OCI-LY7 (cell line): ENCODE measurements at regions not wholly inside any gene's neighbourhood (a gene's known extent, or its start where the extent isn't known, plus 50 kb on each side); places are given as distances from the start of the nearest gene placed in this dataset.

Experiments
- BruUV-seq: library from RNA; stranded (reverse); fragments of 400-500 nt; replicated peaks from 2 replicates; lab custom pipeline; 2021; lab: Mats Ljungman, UMichigan
- CTCF ChIA-PET: fragments of 300-600 bp; sonication (Branson Sonifier 250); formaldehyde crosslinking; loops from one replicate; lab custom pipeline; 2022; ENCODE audit warnings: antibody characterized with exemption; ENCODE audit not compliant: unreplicated experiment; lab: Charles Lee
- POLR2A ChIA-PET: fragments of 300-600 bp; sonication (Branson Sonifier 250); formaldehyde crosslinking; loops from one replicate; lab custom pipeline; 2022; ENCODE audit warnings: antibody characterized with exemption; lab: Charles Lee
- DNase-seq: peaks from one replicate; pipeline ENCODE4 v3.0.0-alpha.2; 2015; ENCODE audit warnings: low spot score
- H2AFZ ChIP-seq: fragments of 200-600 bp; sonication (generic), shearing (Covaris generic); 2 replicates; pipeline ENCODE4 v1.6.1; 2014; ENCODE audit warnings: mild to moderate bottlenecking, antibody characterized with exemption, low read length, moderate library complexity
- H3K27ac ChIP-seq: fragments of 200-600 bp; sonication (generic); 2 replicates; pipeline ENCODE4 v1.5.1; 2014; ENCODE audit warnings: mixed run types, low read depth, mild to moderate bottlenecking, moderate library complexity, low read length, inconsistent platforms; ENCODE audit not compliant: poor library complexity, severe bottlenecking
- H3K36me3 ChIP-seq: fragments of 200-600 bp; sonication (generic); 2 replicates; pipeline ENCODE4 v1.6.1; 2014; ENCODE audit warnings: mild to moderate bottlenecking, antibody characterized with exemption, low read length, moderate library complexity, mixed read lengths; ENCODE audit not compliant: insufficient read depth
- H3K4me1 ChIP-seq: fragments of 200-600 bp; sonication (generic); 2 replicates; pipeline ENCODE4 v1.5.1; 2014; ENCODE audit warnings: mild to moderate bottlenecking, low read length; ENCODE audit not compliant: insufficient read depth, poor library complexity, severe bottlenecking
- H3K4me2 ChIP-seq: fragments of 200-600 bp; sonication (generic); 2 replicates; pipeline ENCODE4 v1.6.1; 2014; ENCODE audit warnings: mild to moderate bottlenecking, low read length
- H3K4me3 ChIP-seq: fragments of 200-600 bp; sonication (generic); 2 replicates; pipeline ENCODE4 v1.5.1; 2014; ENCODE audit warnings: mild to moderate bottlenecking, low read depth, low read length; ENCODE audit not compliant: poor library complexity, severe bottlenecking
- H3K79me2 ChIP-seq: fragments of 200-600 bp; sonication (generic); 2 replicates; pipeline ENCODE4 v1.6.1; 2016; ENCODE audit warnings: low read depth, mild to moderate bottlenecking, low read length, moderate library complexity, mixed read lengths; ENCODE audit not compliant: insufficient read depth
- H3K9me2 ChIP-seq: fragments of 200-600 bp; sonication (generic); 2 replicates; pipeline ENCODE4 v1.6.1; 2016; ENCODE audit warnings: mild to moderate bottlenecking, low read length, mixed read lengths; ENCODE audit not compliant: insufficient read depth
- H3K9me3 ChIP-seq: fragments of 200-600 bp; sonication (generic); 2 replicates; pipeline ENCODE4 v1.6.1; 2014; ENCODE audit warnings: mild to moderate bottlenecking, mixed run types, low read length, mixed read lengths
- H4K20me1 ChIP-seq: fragments of 200-600 bp; sonication (generic); 2 replicates; pipeline ENCODE4 v1.6.1; 2014; ENCODE audit warnings: mild to moderate bottlenecking, antibody characterized with exemption, low read length, moderate library complexity, mixed read lengths; ENCODE audit not compliant: insufficient read depth
- EZH2phosphoT487 ChIP-seq: fragments of 200-600 bp; sonication (generic); IDR thresholded peaks from 2 replicates; pipeline ENCODE4 v1.6.1; 2018; ENCODE audit warnings: low read depth, borderline replicate concordance, mild to moderate bottlenecking, mixed run types, antibody characterized with exemption, low read length, moderate library complexity, mixed read lengths
- intact Hi-C: fragments of 100-400 bp; cut with micrococcal nuclease; formaldehyde crosslinking; loops from one replicate; pipeline ENCODE4 v1.10.0; 2022; ENCODE audit not compliant: unreplicated experiment
- TF ChIP-seq, protein P1 (sequence below): fragments of 200-600 bp; sonication (generic); conservative IDR thresholded peaks from 2 replicates; pipeline ENCODE4 v1.5.1; 2014; ENCODE audit warnings: mild to moderate bottlenecking, antibody characterized with exemption, low read length, moderate library complexity, mixed read lengths

DNA sequence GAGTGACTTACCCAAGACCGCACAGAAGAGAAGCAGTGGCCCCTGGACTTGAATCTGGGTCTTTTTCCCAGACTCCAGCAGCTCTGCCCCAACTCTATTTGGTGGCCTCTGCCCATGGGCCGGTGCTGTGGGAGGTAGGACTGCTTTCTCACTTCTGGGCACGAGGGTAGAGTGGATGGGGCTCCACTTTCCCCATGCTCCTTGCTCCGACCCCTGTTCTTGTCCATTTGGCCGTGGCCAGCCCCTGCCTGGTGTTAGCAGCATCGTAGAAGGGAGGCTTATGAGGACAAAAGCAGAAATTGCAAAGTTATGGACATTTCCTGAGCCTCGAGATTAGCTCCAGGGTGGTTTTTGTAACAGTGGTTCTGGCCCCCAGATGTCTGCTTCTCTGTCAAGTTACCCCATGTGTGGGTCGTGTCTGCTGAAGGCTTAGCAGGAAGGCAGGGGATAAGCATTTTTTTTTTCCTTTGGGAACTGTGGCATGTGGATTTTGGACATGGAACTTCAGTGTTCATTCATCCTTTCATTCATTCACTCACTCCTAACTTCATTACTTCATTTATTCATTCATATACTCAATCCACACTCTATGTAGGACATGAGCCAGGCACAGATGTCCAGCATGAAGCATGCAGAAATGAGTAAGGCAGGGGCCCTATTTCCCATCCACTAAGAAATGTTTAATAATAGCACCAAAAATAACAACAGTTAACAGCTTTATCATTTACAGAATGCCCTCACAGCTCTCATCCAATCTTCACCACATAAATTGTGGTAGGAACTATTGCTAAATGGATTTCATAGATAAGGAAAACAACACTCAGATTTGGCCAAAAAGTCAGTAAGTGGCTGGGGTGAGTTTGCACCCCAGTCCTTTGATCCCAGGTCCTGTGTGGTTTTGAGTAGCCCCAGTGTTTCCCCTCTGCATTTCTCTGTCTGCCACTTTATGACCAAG, 180.5 kb downstream of the OPA1 start:
- Histone ChIP-seq H3K27ac (no peak overlapping the region), H3K9me3 (no peaks in the 10 kb centered on the region), H4K20me1 (no peaks in the 10 kb centered on the region), H3K4me1 (peaks cover 23% of the 10 kb centered on the region), H3K4me2 (no peak overlapping the region), H3K79me2 (no peaks in the 10 kb centered on the region), H3K36me3 (no peaks in the 10 kb centered on the region), H3K9me2 (no peaks in the 10 kb centered on the region), H3K4me3 (no peak overlapping the region), H2AFZ (no peak overlapping the region; the same call in 1 of the 2 replicates)
- TF ChIP-seq EZH2phosphoT487: no peak
- TF ChIP-seq, protein P1, sequence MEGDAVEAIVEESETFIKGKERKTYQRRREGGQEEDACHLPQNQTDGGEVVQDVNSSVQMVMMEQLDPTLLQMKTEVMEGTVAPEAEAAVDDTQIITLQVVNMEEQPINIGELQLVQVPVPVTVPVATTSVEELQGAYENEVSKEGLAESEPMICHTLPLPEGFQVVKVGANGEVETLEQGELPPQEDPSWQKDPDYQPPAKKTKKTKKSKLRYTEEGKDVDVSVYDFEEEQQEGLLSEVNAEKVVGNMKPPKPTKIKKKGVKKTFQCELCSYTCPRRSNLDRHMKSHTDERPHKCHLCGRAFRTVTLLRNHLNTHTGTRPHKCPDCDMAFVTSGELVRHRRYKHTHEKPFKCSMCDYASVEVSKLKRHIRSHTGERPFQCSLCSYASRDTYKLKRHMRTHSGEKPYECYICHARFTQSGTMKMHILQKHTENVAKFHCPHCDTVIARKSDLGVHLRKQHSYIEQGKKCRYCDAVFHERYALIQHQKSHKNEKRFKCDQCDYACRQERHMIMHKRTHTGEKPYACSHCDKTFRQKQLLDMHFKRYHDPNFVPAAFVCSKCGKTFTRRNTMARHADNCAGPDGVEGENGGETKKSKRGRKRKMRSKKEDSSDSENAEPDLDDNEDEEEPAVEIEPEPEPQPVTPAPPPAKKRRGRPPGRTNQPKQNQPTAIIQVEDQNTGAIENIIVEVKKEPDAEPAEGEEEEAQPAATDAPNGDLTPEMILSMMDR: no peak
- BruUV-seq: no TSS peak
- ChIA-PET CTCF (no interaction called here), POLR2A (no interaction called here)
- intact Hi-C loops: no loop called here
- no peak for DNase-seq

DNA sequence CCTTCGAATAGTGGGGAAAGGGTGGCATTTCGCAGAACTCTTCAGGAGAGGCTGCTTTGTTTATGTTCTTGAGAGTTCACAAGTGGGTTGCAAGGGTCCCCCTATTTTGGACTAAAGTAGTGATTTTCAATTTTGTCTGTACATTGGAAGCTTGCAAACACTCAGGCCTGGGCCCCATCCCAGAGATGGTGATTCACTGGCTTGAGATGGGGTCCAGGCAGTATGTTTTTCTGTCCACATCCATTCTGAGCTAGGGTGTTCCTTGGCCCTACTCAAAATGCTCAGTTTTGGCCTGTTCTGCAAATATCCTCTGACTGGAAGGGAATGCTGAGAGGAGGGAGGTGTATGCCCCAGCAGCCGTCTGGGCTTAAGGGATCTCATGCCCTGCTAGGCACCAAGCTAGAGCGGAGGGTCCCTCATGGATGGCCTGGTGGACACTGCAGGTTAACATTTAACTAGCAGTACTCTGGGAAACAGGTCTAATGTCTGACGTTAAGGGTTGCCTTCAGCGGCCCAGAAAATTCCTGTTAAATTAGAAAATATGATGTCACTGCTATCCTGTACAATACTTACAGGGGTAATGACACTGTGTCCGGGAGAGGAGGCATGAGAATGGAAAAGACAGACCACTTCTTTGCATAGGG, 181.4 kb downstream of the OPA1 start:
- H3K4me3 ChIP-seq: no peak overlapping the region
- no peak overlapping the region for H3K27ac ChIP-seq
- H3K4me1 ChIP-seq: peaks cover 23% of the 10 kb centered on the region
- H4K20me1 ChIP-seq: no peaks in the 10 kb centered on the region
- intact Hi-C loops: no loop called here
- ChIA-PET CTCF (no interaction called here), POLR2A (no interaction called here)
- no peaks in the 10 kb centered on the region for H3K9me3 ChIP-seq
- no peak for DNase-seq
- no peak overlapping the region for H2AFZ ChIP-seq
- no peak overlapping the region for H3K4me2 ChIP-seq
- BruUV-seq: no TSS peak
- H3K36me3 ChIP-seq: no peaks in the 10 kb centered on the region
- H3K79me2 ChIP-seq: no peaks in the 10 kb centered on the region
- TF ChIP-seq, protein P1: no peak
- TF ChIP-seq EZH2phosphoT487: no peak
- no peaks in the 10 kb centered on the region for H3K9me2 ChIP-seq
